T-helper 2 cell treated with Interferon-gamma antibody and Interleukin-4, amounts not matched to agents 5 μg/mL and 100 μg/mL, for 36 hours (primary cell): ENCODE measurements at regions not wholly inside any gene's neighbourhood (a gene's known extent, or its start where the extent isn't known, plus 50 kb on each side); places are given as distances from the start of the nearest gene placed in this dataset.

Source experiments
- DNase-seq: peaks from one replicate; pipeline ENCODE4 v3.0.0; 2021; ENCODE audit warnings: low spot score
- H3K27ac Mint-ChIP-seq: one replicate; pipeline ENCODE4 v1.8.0; 2021; ENCODE audit warnings: mild to moderate bottlenecking, mixed read lengths
- H3K27me3 Mint-ChIP-seq: one replicate; pipeline ENCODE4 v1.8.0; 2021; ENCODE audit warnings: low read depth, mixed read lengths
- H3K36me3 Mint-ChIP-seq: one replicate; pipeline ENCODE4 v1.8.0; 2021; ENCODE audit warnings: low read depth, mixed read lengths
- H3K4me1 Mint-ChIP-seq: one replicate; pipeline ENCODE4 v1.8.0; 2021; ENCODE audit warnings: low read depth, mixed read lengths
- H3K4me3 Mint-ChIP-seq: one replicate; pipeline ENCODE4 v1.8.0; 2022; ENCODE audit warnings: mild to moderate bottlenecking, moderate library complexity, mixed read lengths
- H3K9me3 Mint-ChIP-seq: one replicate; pipeline ENCODE4 v1.8.0; 2021; ENCODE audit warnings: mixed read lengths

DNA sequence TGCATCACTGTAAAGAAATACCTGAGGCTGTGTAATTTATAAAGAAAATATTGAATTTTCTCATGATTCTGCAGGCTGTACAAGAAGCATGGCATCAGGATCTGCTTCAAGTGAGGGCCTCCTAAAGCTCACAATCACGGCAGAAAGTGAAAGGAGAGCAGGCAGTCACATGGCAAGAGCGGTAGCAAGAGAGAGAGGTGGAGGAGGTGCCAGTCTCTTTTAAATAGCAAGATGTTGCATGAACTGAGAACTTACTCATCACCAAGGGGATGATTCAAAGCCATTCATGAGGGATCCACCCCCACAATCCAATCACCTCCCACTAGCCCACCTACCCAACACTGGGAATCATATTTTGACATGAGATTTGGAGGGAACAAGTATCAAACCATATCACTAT, 184.5 kb upstream of the PAPPA start:
- Mint-ChIP-seq H3K4me1 (no peaks in the 10 kb centered on the region), H3K4me3 (no peak overlapping the region), H3K36me3 (no peaks in the 10 kb centered on the region), H3K27ac (no peak overlapping the region), H3K27me3 (no peaks in the 10 kb centered on the region), H3K9me3 (peaks cover 12% of the 10 kb centered on the region)
- DNase-seq: no peak

DNA sequence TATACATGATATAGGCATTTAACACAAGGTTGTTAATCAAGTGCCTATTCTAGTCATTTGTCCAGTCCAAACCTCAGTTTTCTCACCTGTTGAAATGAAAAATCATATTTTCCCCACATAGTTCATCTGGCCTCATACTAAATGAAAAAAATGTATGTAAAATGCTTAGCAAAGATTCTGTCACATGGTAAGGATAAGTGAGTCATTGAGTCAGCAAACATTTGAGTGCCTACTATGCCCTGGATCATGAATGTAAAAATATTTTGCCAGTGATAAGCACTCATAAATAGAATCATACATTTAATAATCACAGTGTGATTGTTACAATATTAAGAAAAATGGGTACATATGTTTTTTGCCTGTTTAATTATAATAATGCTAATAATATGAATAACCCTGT, 181.2 kb upstream of the PAPPA start:
- no peak overlapping the region for H3K27ac Mint-ChIP-seq
- no peaks in the 10 kb centered on the region for H3K36me3 Mint-ChIP-seq
- DNase-seq: no peak
- peaks cover 5% of the 10 kb centered on the region for H3K9me3 Mint-ChIP-seq
- no peaks in the 10 kb centered on the region for H3K27me3 Mint-ChIP-seq
- H3K4me3 Mint-ChIP-seq: no peak overlapping the region
- H3K4me1 Mint-ChIP-seq: no peaks in the 10 kb centered on the region

DNA sequence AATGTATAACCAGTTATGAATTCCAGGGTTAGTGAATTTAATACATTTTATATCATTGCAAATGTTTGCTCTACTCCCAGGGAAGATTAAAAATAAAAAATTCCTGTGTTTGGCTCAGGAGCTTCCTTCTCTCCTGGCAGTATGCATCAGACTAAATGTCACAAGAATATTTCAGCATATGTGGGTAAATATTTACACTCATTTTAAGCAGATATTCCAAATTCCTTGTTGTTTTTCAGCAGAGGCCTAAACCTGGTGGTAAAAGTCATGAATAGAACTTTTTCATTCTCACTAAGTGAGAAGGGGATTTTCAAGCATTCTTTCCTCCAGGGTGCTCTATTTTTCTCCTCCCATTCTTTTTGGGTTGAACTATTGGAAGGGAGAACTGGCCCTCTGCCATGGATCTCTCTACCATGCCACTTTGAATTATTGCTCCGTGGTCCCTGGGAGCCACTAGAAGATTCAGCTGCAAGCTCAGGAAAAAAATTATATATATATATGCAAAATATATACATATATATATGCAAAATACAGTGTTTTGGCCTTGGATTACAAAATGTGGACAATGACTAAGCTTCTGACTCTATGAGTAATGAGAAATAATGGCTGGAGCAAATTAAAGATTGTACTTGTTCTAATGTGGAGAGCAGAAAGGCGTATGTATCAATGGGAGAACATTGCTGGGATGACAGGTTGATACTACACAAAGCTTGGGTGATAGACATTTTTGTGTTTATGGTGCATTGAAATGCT, 180.6 kb upstream of the PAPPA start:
- H3K36me3 Mint-ChIP-seq: no peaks in the 10 kb centered on the region
- no peaks in the 10 kb centered on the region for H3K27me3 Mint-ChIP-seq
- peaks cover 5% of the 10 kb centered on the region for H3K9me3 Mint-ChIP-seq
- DNase-seq: no peak
- H3K27ac Mint-ChIP-seq: no peak overlapping the region
- H3K4me1 Mint-ChIP-seq: no peaks in the 10 kb centered on the region
- H3K4me3 Mint-ChIP-seq: no peak overlapping the region

DNA sequence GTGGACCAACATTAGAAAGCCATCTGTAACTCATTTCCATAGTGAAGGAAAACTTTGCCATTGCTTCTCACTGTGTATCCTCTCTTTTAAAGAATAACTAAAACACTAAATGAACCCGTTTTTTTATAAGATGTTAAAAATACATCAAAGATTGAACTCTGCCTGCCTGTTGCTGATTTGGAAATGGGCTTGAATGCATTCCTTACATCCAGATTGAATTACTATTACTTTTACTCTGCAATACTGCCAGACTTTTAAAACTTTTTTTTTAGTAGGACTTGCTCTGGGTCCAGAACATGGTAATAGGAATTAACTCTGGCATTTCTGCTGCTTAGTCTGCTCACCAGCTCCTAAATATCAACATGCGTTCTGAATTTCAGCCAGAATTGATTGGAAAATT, 176.8 kb upstream of the PAPPA start:
- no peaks in the 10 kb centered on the region for H3K27me3 Mint-ChIP-seq
- no peak for DNase-seq
- no peaks in the 10 kb centered on the region for H3K36me3 Mint-ChIP-seq
- no peaks in the 10 kb centered on the region for H3K4me1 Mint-ChIP-seq
- H3K27ac Mint-ChIP-seq: no peak overlapping the region
- peaks cover 5% of the 10 kb centered on the region for H3K9me3 Mint-ChIP-seq
- H3K4me3 Mint-ChIP-seq: no peak overlapping the region

DNA sequence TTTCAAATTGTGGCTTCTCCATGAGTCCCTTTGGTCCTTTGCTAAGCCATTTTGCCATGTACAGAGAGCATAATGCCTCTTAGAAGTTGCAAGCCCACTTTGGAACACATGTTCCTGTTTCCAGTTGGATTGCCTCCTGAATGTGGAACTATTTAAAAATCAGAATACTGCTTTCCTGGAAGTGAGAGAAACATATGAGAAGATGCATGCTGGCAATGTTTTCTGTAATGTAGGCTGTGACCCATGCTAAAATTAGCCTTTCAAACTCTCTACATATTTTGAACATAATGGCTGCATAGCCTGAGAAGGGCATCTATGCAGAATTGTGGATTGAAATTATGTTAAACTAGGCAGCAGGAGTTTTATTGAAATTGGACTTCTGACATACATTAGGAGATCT, 175.5 kb upstream of the PAPPA start:
- Mint-ChIP-seq H3K4me3 (no peak overlapping the region), H3K27ac (no peak overlapping the region), H3K4me1 (no peaks in the 10 kb centered on the region), H3K36me3 (no peaks in the 10 kb centered on the region), H3K9me3 (no peaks in the 10 kb centered on the region), H3K27me3 (no peaks in the 10 kb centered on the region)
- DNase-seq: no peak

DNA sequence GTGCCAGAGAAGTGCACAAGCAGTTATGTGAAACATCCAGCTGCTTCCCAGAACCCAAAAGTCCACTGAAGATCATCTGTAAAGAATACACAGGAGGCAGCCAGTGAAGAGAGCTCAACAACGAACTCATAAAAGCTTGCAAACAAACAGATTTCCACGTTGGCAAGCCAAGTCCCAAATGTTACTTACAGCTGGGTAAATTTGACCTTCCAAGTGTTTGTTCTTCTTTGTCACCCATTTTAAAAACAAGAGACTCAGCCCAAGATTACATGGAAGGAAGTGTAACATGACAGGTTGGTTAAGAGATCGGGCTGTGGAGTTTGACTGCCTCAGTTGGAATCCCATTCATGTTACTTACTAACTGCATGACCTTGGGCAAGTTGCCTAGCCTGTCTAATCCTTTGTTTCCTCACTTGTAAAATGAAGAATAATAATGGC, 174.9 kb upstream of the PAPPA start:
- Mint-ChIP-seq H3K9me3 (no peaks in the 10 kb centered on the region), H3K4me1 (no peaks in the 10 kb centered on the region), H3K36me3 (no peaks in the 10 kb centered on the region), H3K27me3 (no peaks in the 10 kb centered on the region), H3K27ac (no peak overlapping the region), H3K4me3 (no peak overlapping the region)
- DNase-seq: no peak

DNA sequence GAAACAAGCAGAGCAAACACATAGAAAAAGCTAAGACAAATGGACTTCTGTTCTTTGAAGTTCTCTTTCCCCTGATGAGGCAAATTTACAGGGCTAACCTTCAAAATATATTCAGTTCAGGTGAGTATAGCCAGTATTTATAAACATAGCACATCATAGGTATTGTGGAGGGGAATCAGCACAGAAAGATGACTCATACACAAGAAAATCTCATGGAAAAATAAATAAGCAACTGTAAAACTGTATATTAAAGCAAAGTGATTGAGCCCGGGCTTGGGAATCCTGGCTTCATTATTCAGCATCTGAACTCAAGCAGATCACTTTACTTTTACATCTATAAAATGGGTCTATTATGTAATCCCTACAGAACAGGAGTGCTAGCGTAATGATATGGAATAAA, 173.5 kb upstream of the PAPPA start:
- no peaks in the 10 kb centered on the region for H3K36me3 Mint-ChIP-seq
- no peaks in the 10 kb centered on the region for H3K27me3 Mint-ChIP-seq
- DNase-seq: no peak
- no peaks in the 10 kb centered on the region for H3K4me1 Mint-ChIP-seq
- H3K4me3 Mint-ChIP-seq: no peak overlapping the region
- no peak overlapping the region for H3K27ac Mint-ChIP-seq
- H3K9me3 Mint-ChIP-seq: no peaks in the 10 kb centered on the region

DNA sequence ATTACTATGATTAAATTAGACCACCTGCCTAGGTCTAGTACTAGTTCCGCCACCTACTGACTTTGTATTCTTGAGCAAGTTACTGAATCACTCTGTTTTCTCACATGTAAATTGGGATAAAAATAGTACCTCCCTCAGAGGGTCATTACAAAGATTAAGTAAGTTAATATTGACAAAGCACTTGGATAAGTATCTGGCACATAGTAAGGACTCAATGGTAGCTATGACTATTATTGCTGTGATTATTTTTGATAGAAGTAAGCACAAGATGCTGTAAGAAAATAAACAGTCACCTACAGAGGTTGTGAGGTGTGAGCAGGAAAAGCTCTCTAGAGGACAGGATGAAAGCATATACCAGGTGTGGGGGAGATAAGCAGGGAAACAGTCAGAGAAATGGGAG, 173.1 kb upstream of the PAPPA start:
- H3K36me3 Mint-ChIP-seq: no peaks in the 10 kb centered on the region
- DNase-seq: no peak
- H3K27ac Mint-ChIP-seq: no peak overlapping the region
- H3K4me3 Mint-ChIP-seq: no peak overlapping the region
- H3K4me1 Mint-ChIP-seq: no peaks in the 10 kb centered on the region
- no peaks in the 10 kb centered on the region for H3K27me3 Mint-ChIP-seq
- H3K9me3 Mint-ChIP-seq: no peaks in the 10 kb centered on the region

DNA sequence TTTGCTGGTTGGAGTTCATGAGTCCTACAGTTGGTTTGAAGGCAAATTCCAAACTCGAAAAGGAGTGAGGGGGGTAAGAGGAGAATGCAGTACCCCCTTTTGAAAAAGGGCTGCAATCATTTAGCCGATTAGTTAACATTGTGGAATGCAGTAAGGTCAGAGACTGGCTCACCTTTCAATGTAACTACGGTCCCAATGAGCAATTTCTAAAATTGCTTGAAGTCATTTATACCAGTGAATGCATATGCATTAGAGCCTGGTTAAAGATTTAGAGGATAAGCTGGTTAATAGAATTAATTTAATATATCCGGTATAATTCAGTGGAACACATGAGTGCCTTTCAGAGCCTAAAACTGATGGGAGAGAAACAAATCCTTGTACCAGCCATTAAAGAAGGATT, 172.6 kb upstream of the PAPPA start:
- Mint-ChIP-seq H3K9me3 (no peaks in the 10 kb centered on the region), H3K27ac (no peak overlapping the region), H3K27me3 (no peaks in the 10 kb centered on the region), H3K36me3 (no peaks in the 10 kb centered on the region), H3K4me3 (no peak overlapping the region), H3K4me1 (no peaks in the 10 kb centered on the region)
- no peak for DNase-seq

DNA sequence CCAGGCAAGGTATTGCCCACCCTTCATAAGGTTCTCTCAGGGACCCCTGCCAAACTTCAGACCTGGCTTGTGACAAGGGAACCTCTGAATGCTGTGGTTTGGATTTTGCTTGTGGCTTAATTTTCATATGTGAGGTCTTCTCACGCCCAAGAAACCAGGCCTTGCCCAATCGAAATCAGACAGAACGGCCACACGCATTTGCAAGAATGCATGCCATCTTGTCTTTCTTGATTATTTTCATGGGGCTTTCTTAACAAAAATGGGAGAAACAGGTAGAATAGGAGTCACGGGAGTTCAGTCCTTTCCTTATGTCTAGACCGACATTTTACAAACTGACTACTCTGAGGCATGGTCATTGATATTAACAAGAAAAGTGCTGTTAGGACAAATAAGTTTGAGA, 170.2 kb upstream of the PAPPA start:
- no peaks in the 10 kb centered on the region for H3K4me1 Mint-ChIP-seq
- no peaks in the 10 kb centered on the region for H3K27me3 Mint-ChIP-seq
- H3K4me3 Mint-ChIP-seq: no peak overlapping the region
- no peak overlapping the region for H3K27ac Mint-ChIP-seq
- H3K36me3 Mint-ChIP-seq: no peaks in the 10 kb centered on the region
- DNase-seq: no peak
- H3K9me3 Mint-ChIP-seq: no peaks in the 10 kb centered on the region

DNA sequence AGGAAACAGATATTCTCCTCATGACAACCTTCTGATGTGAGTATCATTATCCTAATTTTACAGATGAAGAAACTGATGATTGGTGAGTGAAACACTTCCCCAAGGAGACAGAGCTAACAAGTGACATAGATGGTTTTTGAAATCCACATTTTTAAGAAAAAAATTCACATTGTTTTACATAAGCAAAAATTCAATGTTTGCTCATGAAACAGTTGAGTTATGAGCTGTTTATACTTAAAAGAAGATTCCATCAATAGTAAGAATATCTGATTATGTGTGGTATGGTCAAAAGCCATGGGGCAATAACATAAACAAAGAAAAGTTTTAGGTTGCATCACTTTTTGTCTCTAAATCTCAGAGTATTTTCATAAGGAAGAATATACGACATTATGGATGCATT, 167.9 kb upstream of the PAPPA start:
- Mint-ChIP-seq H3K4me1 (no peaks in the 10 kb centered on the region), H3K27ac (no peak overlapping the region), H3K9me3 (no peaks in the 10 kb centered on the region), H3K4me3 (no peak overlapping the region), H3K36me3 (no peaks in the 10 kb centered on the region), H3K27me3 (no peaks in the 10 kb centered on the region)
- no peak for DNase-seq

DNA sequence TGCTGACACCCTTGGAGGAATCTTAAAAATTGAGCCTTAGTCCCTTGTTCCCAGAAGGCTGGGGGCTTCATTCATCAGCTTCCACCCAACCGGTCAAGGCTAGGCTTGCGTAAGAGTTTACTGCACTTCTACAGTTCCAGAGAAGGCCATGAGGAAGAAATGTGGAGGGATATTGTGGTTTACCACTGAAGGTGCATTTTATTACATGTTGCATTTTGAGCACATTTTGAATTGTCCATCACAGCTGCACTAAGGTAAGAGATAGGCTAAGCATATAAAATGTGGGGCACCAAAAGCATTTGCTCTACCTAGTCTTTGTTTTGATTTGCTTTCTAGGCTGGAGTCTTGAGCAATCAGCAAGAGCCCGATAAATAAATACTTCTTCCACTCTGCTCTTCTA, 167.1 kb upstream of the PAPPA start:
- H3K36me3 Mint-ChIP-seq: no peaks in the 10 kb centered on the region
- H3K4me1 Mint-ChIP-seq: no peaks in the 10 kb centered on the region
- peaks cover 2% of the 10 kb centered on the region for H3K9me3 Mint-ChIP-seq
- H3K27me3 Mint-ChIP-seq: no peaks in the 10 kb centered on the region
- H3K4me3 Mint-ChIP-seq: no peak overlapping the region
- DNase-seq: no peak
- no peak overlapping the region for H3K27ac Mint-ChIP-seq

DNA sequence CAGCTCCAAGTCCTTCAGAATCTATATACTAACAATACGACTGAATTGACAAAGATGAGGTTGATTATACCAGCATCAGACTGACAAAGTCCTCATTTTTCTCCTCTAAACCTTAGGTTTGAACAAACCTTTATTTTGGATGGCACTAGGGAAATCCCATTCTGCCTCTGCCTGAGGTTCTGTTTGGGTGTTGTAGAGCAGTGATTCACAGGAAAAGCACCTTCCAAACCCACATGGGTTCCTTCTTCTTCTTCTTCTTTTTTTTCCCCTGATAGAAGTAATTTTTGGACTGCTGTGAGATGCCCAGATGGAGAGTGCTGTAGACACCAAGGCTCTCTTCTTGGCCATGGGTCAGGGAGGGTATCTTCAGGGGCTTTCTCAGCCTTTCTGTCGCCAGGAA, 164.9 kb upstream of the PAPPA start:
- Mint-ChIP-seq H3K4me1 (no peaks in the 10 kb centered on the region), H3K27ac (no peak overlapping the region), H3K36me3 (no peaks in the 10 kb centered on the region), H3K27me3 (no peaks in the 10 kb centered on the region), H3K4me3 (no peak overlapping the region), H3K9me3 (peaks cover 5% of the 10 kb centered on the region)
- DNase-seq: no peak

DNA sequence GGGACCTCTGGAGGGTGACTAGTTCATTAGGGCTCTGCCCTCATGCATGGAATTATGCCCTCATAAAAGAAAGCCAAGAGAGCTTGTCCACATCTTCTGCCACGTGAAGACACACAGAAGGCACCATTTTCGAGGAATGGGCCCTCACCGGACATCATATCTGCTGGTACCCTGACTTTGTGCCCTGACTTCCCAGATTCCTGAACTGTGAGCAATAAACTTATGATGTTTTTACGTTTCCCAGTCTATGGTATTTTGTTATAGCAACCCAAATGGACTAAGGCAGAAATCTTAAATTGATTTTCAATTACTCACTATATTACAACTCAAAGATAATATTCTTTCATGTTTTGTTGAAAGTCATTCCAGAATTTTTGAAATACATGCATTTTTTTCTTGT, 163.8 kb upstream of the PAPPA start:
- Mint-ChIP-seq H3K4me1 (no peaks in the 10 kb centered on the region), H3K27me3 (no peaks in the 10 kb centered on the region), H3K4me3 (no peak overlapping the region), H3K27ac (no peak overlapping the region), H3K9me3 (peaks cover 5% of the 10 kb centered on the region), H3K36me3 (no peaks in the 10 kb centered on the region)
- DNase-seq: no peak

DNA sequence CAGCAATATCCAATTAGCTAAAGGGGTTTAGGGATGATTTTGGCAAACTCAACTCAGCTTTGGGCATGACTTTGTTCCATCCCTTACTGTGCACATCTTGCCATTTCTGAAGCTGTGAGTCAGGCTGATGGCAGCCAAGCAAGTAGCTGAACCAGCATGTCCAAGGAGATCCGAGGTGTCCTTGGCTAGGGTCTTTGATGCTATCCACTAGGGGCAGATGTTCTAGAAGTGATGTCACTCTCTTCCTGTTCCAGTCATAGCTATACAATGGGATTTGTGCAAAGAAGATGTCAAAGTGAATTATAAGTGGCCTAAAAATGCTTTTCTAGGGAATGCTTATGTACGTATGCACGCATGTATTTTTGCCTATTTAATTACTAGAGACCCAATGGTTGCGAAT, 160.8 kb upstream of the PAPPA start:
- Mint-ChIP-seq H3K36me3 (no peaks in the 10 kb centered on the region), H3K4me3 (no peak overlapping the region), H3K27ac (no peak overlapping the region), H3K4me1 (no peaks in the 10 kb centered on the region), H3K9me3 (peaks cover 5% of the 10 kb centered on the region), H3K27me3 (no peaks in the 10 kb centered on the region)
- DNase-seq: no peak
